GM12865 (cell line): ENCODE measurements at regions not wholly inside any gene's neighbourhood (a gene's known extent, or its start where the extent isn't known, plus 50 kb on each side); places are given as distances from the start of the nearest gene placed in this dataset.

Source experiments
- DNase-seq: peaks from one replicate; pipeline ENCODE4 v3.0.0; 2010; ENCODE audit warnings: low read depth
- H3K4me3 ChIP-seq: 2 replicates; pipeline ENCODE4 v1.5.1; 2011; ENCODE audit warnings: mild to moderate bottlenecking, low read depth, low read length, control low read depth
- TF ChIP-seq, protein P1 (sequence below): IDR thresholded peaks from 2 replicates; pipeline ENCODE4 v1.5.1; 2011; ENCODE audit warnings: low read length, control low read depth, low read depth, inconsistent platforms; ENCODE audit not compliant: insufficient read depth; ENCODE audit errors: missing control alignments

DNA sequence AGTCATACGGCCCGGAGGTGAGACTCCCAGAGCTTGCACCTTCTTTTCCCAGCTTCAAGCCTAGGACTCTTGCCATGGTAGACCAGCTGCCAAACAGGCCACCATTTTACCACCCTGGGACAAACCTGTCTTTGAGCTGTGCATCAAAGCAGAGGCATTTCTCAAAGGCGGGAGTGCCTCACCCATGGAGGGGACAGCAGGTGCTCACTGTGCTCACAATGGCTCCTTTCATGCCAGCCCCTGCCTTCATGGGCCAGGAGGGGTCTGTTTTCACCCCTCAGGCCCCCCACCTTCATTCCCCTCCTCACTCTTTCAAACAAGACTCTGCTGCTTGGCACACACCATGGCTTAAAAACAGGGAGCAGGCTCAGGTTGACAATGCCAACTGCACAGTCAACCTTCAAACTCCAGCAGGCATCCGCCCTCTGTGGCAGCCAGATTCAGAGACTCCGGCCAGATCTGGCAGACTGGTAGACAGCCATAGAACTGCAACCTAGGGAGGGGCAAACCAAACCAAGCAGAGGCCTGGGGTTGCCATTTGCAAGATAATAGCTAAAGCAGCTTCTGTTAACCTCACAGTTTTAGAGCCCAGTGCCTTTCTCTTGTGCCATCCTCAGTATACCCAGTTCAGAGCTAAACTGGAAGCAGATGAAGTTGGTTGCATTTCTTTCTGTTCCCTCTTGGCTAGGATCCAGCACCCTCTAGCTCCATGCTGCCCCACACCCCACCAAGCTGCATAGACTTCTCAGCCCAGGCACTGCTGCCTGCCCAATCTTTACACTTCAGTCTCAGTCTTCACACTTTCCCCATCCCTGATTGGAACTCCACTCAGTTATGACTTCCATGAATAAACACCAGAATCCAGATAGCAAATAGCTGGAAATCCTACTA is 93.9 kb upstream of the SPATA13 start:
- TF ChIP-seq, protein P1, sequence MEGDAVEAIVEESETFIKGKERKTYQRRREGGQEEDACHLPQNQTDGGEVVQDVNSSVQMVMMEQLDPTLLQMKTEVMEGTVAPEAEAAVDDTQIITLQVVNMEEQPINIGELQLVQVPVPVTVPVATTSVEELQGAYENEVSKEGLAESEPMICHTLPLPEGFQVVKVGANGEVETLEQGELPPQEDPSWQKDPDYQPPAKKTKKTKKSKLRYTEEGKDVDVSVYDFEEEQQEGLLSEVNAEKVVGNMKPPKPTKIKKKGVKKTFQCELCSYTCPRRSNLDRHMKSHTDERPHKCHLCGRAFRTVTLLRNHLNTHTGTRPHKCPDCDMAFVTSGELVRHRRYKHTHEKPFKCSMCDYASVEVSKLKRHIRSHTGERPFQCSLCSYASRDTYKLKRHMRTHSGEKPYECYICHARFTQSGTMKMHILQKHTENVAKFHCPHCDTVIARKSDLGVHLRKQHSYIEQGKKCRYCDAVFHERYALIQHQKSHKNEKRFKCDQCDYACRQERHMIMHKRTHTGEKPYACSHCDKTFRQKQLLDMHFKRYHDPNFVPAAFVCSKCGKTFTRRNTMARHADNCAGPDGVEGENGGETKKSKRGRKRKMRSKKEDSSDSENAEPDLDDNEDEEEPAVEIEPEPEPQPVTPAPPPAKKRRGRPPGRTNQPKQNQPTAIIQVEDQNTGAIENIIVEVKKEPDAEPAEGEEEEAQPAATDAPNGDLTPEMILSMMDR: no peak
- DNase-seq: no peak
- no peak overlapping the region for H3K4me3 ChIP-seq

DNA sequence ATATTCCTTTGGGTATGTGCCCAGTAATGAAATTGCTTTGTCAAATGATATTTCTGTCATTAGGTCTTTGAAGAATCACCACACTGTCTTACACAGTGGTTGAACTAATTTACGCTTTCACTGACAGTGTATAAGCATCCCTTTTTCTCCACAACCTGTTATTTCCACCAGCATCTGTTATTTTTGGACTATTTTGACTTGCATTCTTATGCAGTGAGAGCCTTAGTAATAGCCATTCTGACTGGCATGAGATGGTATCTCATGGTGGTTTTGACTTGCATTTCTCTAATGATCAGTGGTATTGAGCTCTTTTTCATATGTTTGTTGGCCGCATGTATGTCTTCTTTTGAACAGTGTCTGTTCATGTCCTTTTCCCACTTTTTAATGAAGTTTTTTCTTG is 92.0 kb upstream of the SPATA13 start:
- DNase-seq: no peak
- H3K4me3 ChIP-seq: no peak overlapping the region
- TF ChIP-seq, protein P1: no peak

DNA sequence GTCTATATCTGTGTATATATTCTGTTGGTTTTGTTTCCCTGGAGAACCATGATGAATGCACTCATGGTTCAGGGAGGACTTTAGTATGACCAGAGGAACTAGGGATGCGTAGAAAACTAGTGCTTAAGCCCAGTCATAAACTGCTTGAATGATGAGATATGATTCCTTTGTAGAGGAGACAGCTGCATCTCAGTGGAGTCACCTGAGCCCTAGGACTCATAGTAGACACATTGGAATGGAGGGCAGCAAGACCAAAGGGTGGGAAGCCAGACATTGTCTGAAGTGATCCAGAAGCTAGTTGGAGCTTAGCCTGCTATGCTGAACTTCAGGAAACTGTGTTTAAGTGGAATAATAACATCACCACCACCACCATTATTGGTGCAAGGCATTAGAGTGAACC is 89.5 kb upstream of the SPATA13 start:
- TF ChIP-seq, protein P1: no peak
- DNase-seq: no peak
- H3K4me3 ChIP-seq: no peak overlapping the region

DNA sequence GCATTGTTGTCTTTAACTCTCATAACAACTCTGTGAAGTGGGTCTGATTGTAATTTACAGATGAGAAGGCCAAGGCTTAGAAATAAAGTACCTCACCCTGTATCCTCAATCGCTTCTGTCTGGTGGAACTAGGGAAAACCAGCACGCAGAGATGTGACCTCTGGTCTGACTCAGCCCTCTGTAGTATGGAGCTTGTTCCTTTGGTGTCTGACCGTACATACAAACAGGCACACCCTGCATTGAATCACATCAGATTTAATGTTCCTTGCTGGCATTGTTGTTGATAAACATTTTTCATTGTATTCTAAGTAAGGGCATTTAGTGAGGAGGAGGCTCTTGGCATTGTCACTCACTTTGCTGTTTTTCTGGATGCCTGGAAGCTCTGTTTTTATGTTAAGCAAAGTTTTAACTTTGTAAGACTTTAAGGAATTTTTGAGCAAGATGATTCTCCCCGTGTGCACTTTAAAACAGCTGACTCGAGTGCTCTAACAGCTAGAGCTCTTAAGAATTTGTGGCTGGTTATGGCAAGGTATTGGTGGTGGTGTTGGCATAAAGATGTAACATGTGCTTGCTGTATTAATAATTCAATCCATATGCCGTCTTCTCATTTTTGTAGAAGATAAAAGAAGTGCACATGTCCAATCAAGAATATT is 89.0 kb upstream of the SPATA13 start:
- no peak overlapping the region for H3K4me3 ChIP-seq
- TF ChIP-seq, protein P1: no peak
- no peak for DNase-seq

DNA sequence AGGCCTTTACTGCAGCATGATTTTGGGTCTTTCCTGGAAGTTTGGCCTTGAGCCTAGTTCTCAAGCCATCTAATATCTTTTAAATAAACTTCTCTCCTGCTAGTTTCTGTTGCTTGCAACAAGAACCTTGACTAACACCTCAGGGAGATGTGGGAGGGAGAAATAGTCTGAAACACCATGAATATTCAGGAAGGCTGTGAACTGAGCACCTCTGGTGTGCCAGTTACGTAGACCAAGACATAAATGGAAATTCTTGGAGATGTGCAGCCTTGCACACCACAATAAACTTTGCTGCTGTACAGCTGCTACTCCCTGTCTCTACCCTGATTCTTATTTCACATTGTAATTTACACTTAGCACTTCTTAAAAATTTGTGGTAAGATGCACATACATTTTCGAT is 86.9 kb upstream of the SPATA13 start:
- no peak for DNase-seq
- no peak overlapping the region for H3K4me3 ChIP-seq
- TF ChIP-seq, protein P1: no peak

DNA sequence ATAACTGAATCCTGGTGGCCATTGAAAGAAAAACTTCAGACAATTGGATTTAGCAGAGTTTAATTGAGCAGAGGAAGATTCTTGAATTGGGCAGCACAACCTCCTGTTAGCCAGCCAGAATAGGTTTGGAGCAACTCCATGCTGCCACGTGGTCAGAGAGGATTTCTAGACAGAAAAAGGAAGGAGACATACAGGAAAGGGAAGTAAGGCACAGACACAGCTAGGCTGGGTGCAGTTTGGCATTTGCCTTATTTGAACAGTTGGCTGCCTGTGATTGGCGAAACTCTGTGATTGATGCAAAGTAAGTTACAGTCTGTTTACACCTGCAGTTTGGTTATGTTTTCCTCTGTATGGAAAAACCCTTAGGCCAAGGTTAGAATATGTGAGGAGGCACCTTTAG is 85.8 kb upstream of the SPATA13 start:
- no peak overlapping the region for H3K4me3 ChIP-seq
- no peak for DNase-seq
- TF ChIP-seq, protein P1: no peak
